K562 (cell line): ENCODE measurements at regions not wholly inside any gene's neighbourhood (a gene's known extent, or its start where the extent isn't known, plus 50 kb on each side); places are given as distances from the start of the nearest gene placed in this dataset.

Experiments
- ATAC-seq: fragments of 200-7000 bp; cut with Tn5 transposase; 3 replicates; pipeline ENCODE4 v1.9.1; 2020; ENCODE audit warnings: moderate library complexity
- BruUV-seq: library from RNA; stranded (reverse); fragments of 400-500 nt; replicated peaks from 2 replicates; lab custom pipeline; 2021; lab: Mats Ljungman, UMichigan
- CTCF ChIA-PET: fragments of 300-600 bp; formaldehyde crosslinking; extraction: SDS; loops from one replicate; lab custom pipeline; 2021; ENCODE audit warnings: low intra/inter-chr PET ratio; lab: Yijun Ruan, JAX
- POLR2A ChIA-PET: fragments of 300-600, 350-650 bp; sonication (Branson Sonifier 250); formaldehyde crosslinking; extraction: SDS; loops from one replicate; lab custom pipeline; 2021; ENCODE audit warnings: antibody characterized with exemption, inconsistent platforms; lab: Yijun Ruan, JAX
- DNase-seq, 4 experiments: peaks; one replicate each; pipeline versions ENCODE4 v3.0.0 to v3.0.0-alpha.2; 2011 to 2018; ENCODE audit warnings: low spot score in 3 of 4, mixed read lengths in 3 of 4; ENCODE audit errors: extremely low read depth in 1 of 4
- FAIRE-seq: peaks from 2 replicates; lab custom pipeline; 2011; peaks lifted over from hg19 to GRCh38; lab: Jason Lieb, UNC
- H2AFZ ChIP-seq: 2 replicates; pipeline ENCODE4 v1.6.0; 2011; ENCODE audit warnings: low read depth, low read length, control low read depth, inconsistent platforms
- H3K27ac ChIP-seq: fragments of 200-600 bp; 3 replicates; pipeline ENCODE4 v1.8.0; 2011; ENCODE audit warnings: low read depth, mild to moderate bottlenecking, control low read depth, inconsistent platforms, low read length, moderate library complexity, mixed read lengths; ENCODE audit errors: extremely low read depth
- H3K27me3 ChIP-seq, 2 experiments: fragments of 300-600 bp in 1 of 2; 2 replicates in 1 of 2; 3 replicates in 1 of 2; pipeline versions ENCODE4 v1.6.0 to v1.8.0; 2011; ENCODE audit warnings: inconsistent platforms in 2 of 2, low read length in 2 of 2, mild to moderate bottlenecking in 1 of 2, mixed read lengths in 1 of 2, moderate library complexity in 1 of 2; ENCODE audit not compliant: control insufficient read depth in 2 of 2, insufficient read depth in 2 of 2
- H3K36me3 ChIP-seq: fragments of 300-600 bp; 3 replicates; pipeline ENCODE4 v1.8.0; 2011; ENCODE audit warnings: mild to moderate bottlenecking, low read length, inconsistent platforms; ENCODE audit not compliant: control insufficient read depth, insufficient read depth
- H3K4me1 ChIP-seq, 2 experiments: fragments of 200-600 bp in 1 of 2; replicated peaks in 1 of 2; 2 replicates in 1 of 2; 3 replicates in 1 of 2; pipeline versions ENCODE4 v1.5.1 to v1.8.0; 2011; ENCODE audit warnings: inconsistent platforms in 2 of 2, low read length in 2 of 2, mild to moderate bottlenecking in 1 of 2, mixed read lengths in 1 of 2, moderate library complexity in 1 of 2; ENCODE audit not compliant: control insufficient read depth in 2 of 2, insufficient read depth in 2 of 2
- H3K4me2 ChIP-seq: 2 replicates; pipeline ENCODE4 v1.6.1; 2011; ENCODE audit warnings: low read length, control low read depth, inconsistent platforms, mixed read lengths; ENCODE audit not compliant: insufficient read depth
- H3K4me3 ChIP-seq: fragments of 200-600 bp; sonication (generic), shearing (Covaris generic); 2 replicates; pipeline ENCODE4 v1.5.1; 2016; ENCODE audit warnings: control low read depth, inconsistent platforms
- H3K79me2 ChIP-seq: fragments of 200-600 bp; 3 replicates; pipeline ENCODE4 v1.8.0; 2011; ENCODE audit warnings: low read length, inconsistent platforms; ENCODE audit not compliant: control insufficient read depth, insufficient read depth
- H3K9ac ChIP-seq, 2 experiments: 2 replicates each; pipeline versions ENCODE4 v1.6.0 to v1.6.1; 2011; ENCODE audit warnings: low read depth in 2 of 2, low read length in 2 of 2, control low read depth in 1 of 2, inconsistent platforms in 1 of 2, mild to moderate bottlenecking in 1 of 2, mixed read lengths in 1 of 2; ENCODE audit not compliant: insufficient read depth in 1 of 2
- H3K9me1 ChIP-seq: one replicate; pipeline ENCODE4 v1.6.0; 2011; ENCODE audit warnings: inconsistent platforms, mild to moderate bottlenecking, low read length, moderate library complexity; ENCODE audit not compliant: control insufficient read depth, insufficient read depth
- H3K9me3 ChIP-seq: replicated peaks from 2 replicates; pipeline ENCODE4 v1.5.1; 2011; ENCODE audit warnings: low read depth, low read length, inconsistent platforms; ENCODE audit not compliant: control insufficient read depth, insufficient read depth
- H4K20me1 ChIP-seq: replicated peaks from 2 replicates; pipeline ENCODE4 v1.6.1; 2011; ENCODE audit warnings: low read length, inconsistent platforms, mixed read lengths; ENCODE audit not compliant: control insufficient read depth, insufficient read depth
- BRF2 ChIP-seq: IDR thresholded peaks from 3 replicates; pipeline ENCODE4 v1.6.1; 2011; ENCODE audit warnings: borderline replicate concordance, mild to moderate bottlenecking; ENCODE audit not compliant: insufficient read length, insufficient read depth
- CBFB ChIP-seq: sonication (generic); formaldehyde crosslinking; IDR thresholded peaks from 2 replicates; pipeline ENCODE4 v1.4.0; 2020; ENCODE audit warnings: mild to moderate bottlenecking, missing genetic modification reagents
- CEBPB ChIP-seq: fragments of 450-650 bp; IDR thresholded peaks from 2 replicates; pipeline ENCODE4 v1.6.1; 2016; ENCODE audit warnings: missing genetic modification characterization, missing compliant biosample characterization
- EZH2 ChIP-seq: IDR thresholded peaks from 2 replicates; pipeline ENCODE4 v1.6.1; 2012; ENCODE audit warnings: low read depth, mild to moderate bottlenecking, inconsistent platforms, low read length, borderline replicate concordance
- FOS ChIP-seq: IDR thresholded peaks from 3 replicates; pipeline ENCODE4 v1.6.1; 2011; ENCODE audit not compliant: insufficient read length; ENCODE audit errors: extremely low read depth
- FOXK1 ChIP-seq: sonication (generic); formaldehyde crosslinking; IDR thresholded peaks from 2 replicates; pipeline ENCODE4 v1.8.0; 2022; ENCODE audit warnings: missing genetic modification reagents, mild to moderate bottlenecking, borderline replicate concordance
- HMGXB4 ChIP-seq: sonication (generic); formaldehyde crosslinking; IDR thresholded peaks from 2 replicates; pipeline ENCODE4 v1.8.1; 2023; ENCODE audit warnings: mild to moderate bottlenecking, missing genetic modification reagents
- KDM4B ChIP-seq, 2 experiments: fragments of 450-650 bp in 1 of 2; sonication (generic) in 1 of 2; IDR thresholded peaks; 2 replicates each; pipeline ENCODE4 v1.6.1; 2016 to 2017; ENCODE audit warnings: borderline replicate concordance in 2 of 2, antibody characterized with exemption in 1 of 2, low read depth in 1 of 2, mild to moderate bottlenecking in 1 of 2
- MXI1 ChIP-seq: IDR thresholded peaks from 2 replicates; pipeline ENCODE4 v1.6.1; 2011; ENCODE audit warnings: low read depth, mild to moderate bottlenecking, improper control_type of control experiment, low read length
- MYC ChIP-seq, 2 experiments: fragments of 250-450 bp in 1 of 2; sonication (Bioruptor Pico) in 1 of 2; IDR thresholded peaks; 2 replicates each; pipeline versions ENCODE4 v1.5.1 to v1.6.1; 2012 to 2021; ENCODE audit warnings: low read depth in 2 of 2, borderline replicate concordance in 1 of 2, improper control_type of control experiment in 1 of 2, low read length in 1 of 2, mild to moderate bottlenecking in 1 of 2, moderate library complexity in 1 of 2
- NR2F6 ChIP-seq: fragments of 450-650 bp; formaldehyde crosslinking; IDR thresholded peaks from 2 replicates; pipeline ENCODE4 v1.4.0; 2020; ENCODE audit warnings: mild to moderate bottlenecking
- PHF8 ChIP-seq: fragments of 200-600 bp; sonication (generic); IDR thresholded peaks from 2 replicates; pipeline ENCODE4 v1.6.1; 2012; ENCODE audit warnings: mixed run types, mild to moderate bottlenecking, inconsistent platforms, low read length, moderate library complexity, borderline replicate concordance
- STAT5A ChIP-seq: IDR thresholded peaks from 2 replicates; pipeline ENCODE4 v1.6.1; 2012; ENCODE audit warnings: low read length, inconsistent platforms, borderline replicate concordance
- ZBTB11 ChIP-seq, 3 experiments: fragments of 200-800 bp in 1 of 3; fragments of 250-450 bp in 1 of 3; fragments of 450-650 bp in 1 of 3; sonication (Bioruptor Pico) in 1 of 3; sonication (Bioruptor generic) in 1 of 3; formaldehyde crosslinking in 1 of 3; IDR thresholded peaks; 2 replicates each; pipeline versions ENCODE4 v1.6.1 to v1.8.0; 2016 to 2022; ENCODE audit warnings: mild to moderate bottlenecking in 2 of 3, missing genetic modification characterization in 2 of 3, missing compliant biosample characterization in 1 of 3, moderate library complexity in 1 of 3
- WGBS: fragments of 100-300 bp; shearing (Covaris generic); methylation state at CpG from one replicate; pipeline ENCODE4 v1.1.6; 2016; ENCODE audit warnings: low coverage, mixed read lengths; ENCODE audit not compliant: insufficient coverage; ENCODE audit errors: missing lambda C conversion rate; 5-methylcytosine and 5-hydroxymethylcytosine counted together
- in situ Hi-C: fragments of 300-500 bp; cut with MboI; formaldehyde crosslinking; loops from 4 replicates; pipeline ENCODE4 v1.15.0; 2018; ENCODE audit warnings: inconsistent platforms, mixed read lengths
- intact Hi-C: fragments of 100-400 bp; cut with micrococcal nuclease; formaldehyde crosslinking; loops from 2 replicates; pipeline ENCODE4 v1.14.2; 2022

- no peak for TF ChIP-seq FOS
- TF ChIP-seq MYC (IDR thresholded peaks at IDR 0.05; ENCODE audit: low read depth, low read length) = no peak
- no peak for TF ChIP-seq MYC (CRISPR knock-in tag; IDR thresholded peaks at IDR 0.05; ENCODE audit: borderline replicate concordance, low read depth)
- no peak for TF ChIP-seq EZH2
Observed at GRCh38 chr2:4020649-4021048, 317.3 kb downstream of the DCDC2C start (continued).

GRCh38 chr2:4024605-4025004, 321.2 kb downstream of the DCDC2C start:
- no peak for FAIRE-seq
- no peak for TF ChIP-seq PHF8
- TF ChIP-seq CBFB (CRISPR knock-in tag) = no peak
- no peak for TF ChIP-seq NR2F6 (CRISPR knock-in tag)
- no peak for TF ChIP-seq ZBTB11 (CRISPR knock-in tag; IDR thresholded peaks at IDR 0.05)
- TF ChIP-seq STAT5A = no peak
- TF ChIP-seq MXI1 = no peak
- no peak for TF ChIP-seq FOXK1 (CRISPR knock-in tag)
- TF ChIP-seq CEBPB (tag) = no peak
- TF ChIP-seq HMGXB4 (CRISPR knock-in tag) = no peak
- TF ChIP-seq BRF2 = no peak
- TF ChIP-seq KDM4B (IDR thresholded peaks at IDR 0.05; ENCODE audit: borderline replicate concordance in 2 of 2, low read depth in 1 of 2) = no peak

More at GRCh38 chr2:4024605-4025004, 321.2 kb downstream of the DCDC2C start:
- no peaks in the 10 kb centered on the region for H3K36me3 ChIP-seq
- H3K4me3 ChIP-seq = no peak overlapping the region
- no peaks in the 10 kb centered on the region for H3K9me1 ChIP-seq
- no peak overlapping the region for H3K27ac ChIP-seq
- no peak overlapping the region for H3K4me2 ChIP-seq
- no peak for ATAC-seq
- POLR2A ChIA-PET = interaction anchor here (0.6 kb wide), 1 partner anchor 48 kb away, joined by 3 read pairs; no protein-coding TSS in a partner anchor
- no peak for DNase-seq
- H3K9ac ChIP-seq = no peak overlapping the region
- intact Hi-C loops (no loop called here), in situ Hi-C loops (no loop called here)
- no TSS peak for BruUV-seq
- no peaks in the 10 kb centered on the region for H3K27me3 ChIP-seq
- no peaks in the 10 kb centered on the region for H3K4me1 ChIP-seq
- CTCF ChIA-PET = no interaction called here
- H2AFZ ChIP-seq = no peak overlapping the region
- 0% methylated on average over 5 of the region's 5 CpGs for WGBS
- H4K20me1 ChIP-seq = no peaks in the 10 kb centered on the region
- no peaks in the 10 kb centered on the region; the same call in 1 of the 2 replicates for H3K9me3 ChIP-seq
- H3K79me2 ChIP-seq = no peaks in the 10 kb centered on the region
